PFSK-1 (cell line): ENCODE measurements at regions not wholly inside any gene's neighbourhood (a gene's known extent, or its start where the extent isn't known, plus 50 kb on each side); places are given as distances from the start of the nearest gene placed in this dataset.

Experiments
- POLR2AphosphoS5 ChIP-seq: IDR thresholded peaks from 2 replicates; pipeline ENCODE4 v1.6.1; 2012; ENCODE audit warnings: low read depth, mild to moderate bottlenecking, control low read depth, low read length, moderate library complexity
- TF ChIP-seq, protein P1 (sequence below), 2 experiments: IDR thresholded peaks; 2 replicates each; pipeline versions ENCODE4 v1.6.1 to v1.8.0; 2011 to 2012; ENCODE audit warnings: low read depth in 2 of 2, low read length in 2 of 2, control low read depth in 1 of 2, inconsistent platforms in 1 of 2, mild to moderate bottlenecking in 1 of 2, moderate library complexity in 1 of 2; ENCODE audit not compliant: insufficient read depth in 1 of 2

DNA sequence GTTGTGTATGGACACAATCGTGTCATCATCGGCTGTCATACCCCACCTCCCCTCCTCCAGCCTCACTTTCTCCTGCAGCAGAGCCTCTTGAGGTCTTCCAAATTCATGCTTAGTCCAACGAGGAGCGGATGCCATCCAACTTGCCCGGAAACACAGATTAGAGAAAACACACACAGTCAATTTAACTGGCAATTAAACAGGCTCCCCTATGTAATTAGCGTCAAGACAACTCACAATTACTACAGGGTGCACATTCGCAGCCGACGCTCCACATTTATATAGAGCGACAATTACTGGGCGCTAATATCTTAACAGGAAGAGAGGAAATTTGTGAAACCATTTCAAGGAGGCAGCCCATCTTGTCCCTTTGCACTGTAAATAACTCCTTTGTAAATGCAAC lies 86.0 kb upstream of the ZNF618 start:
- no peak for TF ChIP-seq POLR2AphosphoS5
- TF ChIP-seq, protein P1, sequence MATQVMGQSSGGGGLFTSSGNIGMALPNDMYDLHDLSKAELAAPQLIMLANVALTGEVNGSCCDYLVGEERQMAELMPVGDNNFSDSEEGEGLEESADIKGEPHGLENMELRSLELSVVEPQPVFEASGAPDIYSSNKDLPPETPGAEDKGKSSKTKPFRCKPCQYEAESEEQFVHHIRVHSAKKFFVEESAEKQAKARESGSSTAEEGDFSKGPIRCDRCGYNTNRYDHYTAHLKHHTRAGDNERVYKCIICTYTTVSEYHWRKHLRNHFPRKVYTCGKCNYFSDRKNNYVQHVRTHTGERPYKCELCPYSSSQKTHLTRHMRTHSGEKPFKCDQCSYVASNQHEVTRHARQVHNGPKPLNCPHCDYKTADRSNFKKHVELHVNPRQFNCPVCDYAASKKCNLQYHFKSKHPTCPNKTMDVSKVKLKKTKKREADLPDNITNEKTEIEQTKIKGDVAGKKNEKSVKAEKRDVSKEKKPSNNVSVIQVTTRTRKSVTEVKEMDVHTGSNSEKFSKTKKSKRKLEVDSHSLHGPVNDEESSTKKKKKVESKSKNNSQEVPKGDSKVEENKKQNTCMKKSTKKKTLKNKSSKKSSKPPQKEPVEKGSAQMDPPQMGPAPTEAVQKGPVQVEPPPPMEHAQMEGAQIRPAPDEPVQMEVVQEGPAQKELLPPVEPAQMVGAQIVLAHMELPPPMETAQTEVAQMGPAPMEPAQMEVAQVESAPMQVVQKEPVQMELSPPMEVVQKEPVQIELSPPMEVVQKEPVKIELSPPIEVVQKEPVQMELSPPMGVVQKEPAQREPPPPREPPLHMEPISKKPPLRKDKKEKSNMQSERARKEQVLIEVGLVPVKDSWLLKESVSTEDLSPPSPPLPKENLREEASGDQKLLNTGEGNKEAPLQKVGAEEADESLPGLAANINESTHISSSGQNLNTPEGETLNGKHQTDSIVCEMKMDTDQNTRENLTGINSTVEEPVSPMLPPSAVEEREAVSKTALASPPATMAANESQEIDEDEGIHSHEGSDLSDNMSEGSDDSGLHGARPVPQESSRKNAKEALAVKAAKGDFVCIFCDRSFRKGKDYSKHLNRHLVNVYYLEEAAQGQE (IDR thresholded peaks at IDR 0.05; ENCODE audit: insufficient read depth in 1 of 2, low read depth in 2 of 2, low read length in 2 of 2) = no peak
